Vagina (tissue), 2 donors: ENCODE measurements at regions not wholly inside any gene's neighbourhood (a gene's known extent, or its start where the extent isn't known, plus 50 kb on each side); places are given as distances from the start of the nearest gene placed in this dataset.

Source experiments
- DNase-seq, 2 donors: peaks; one replicate each; pipeline ENCODE4 v3.0.0-alpha.2; 2017; ENCODE audit errors: extremely low spot score in 2 of 2
- H3K27ac ChIP-seq: fragments of 200-600 bp; sonication (generic); one replicate; pipeline ENCODE4 v1.5.1; 2019
- H3K27me3 ChIP-seq: fragments of 200-600 bp; sonication (generic); one replicate; pipeline ENCODE4 v1.5.1; 2019
- H3K36me3 ChIP-seq, 2 donors: fragments of 200-600 bp; sonication (generic); one replicate each; pipeline ENCODE4 v1.5.1; 2017 to 2019
- H3K4me1 ChIP-seq: fragments of 200-600 bp; sonication (generic); one replicate; pipeline ENCODE4 v1.5.1; 2019
- H3K4me3 ChIP-seq, 2 donors: fragments of 200-600 bp; sonication (generic); 1 replicate in 1 of 2; 2 replicates in 1 of 2; pipeline ENCODE4 v1.5.1; 2016 to 2019
- H3K9me3 ChIP-seq: fragments of 200-600 bp; sonication (generic); one replicate; pipeline ENCODE4 v1.5.1; 2019
- CTCF ChIP-seq, 3 experiments: fragments of 450-650 bp in 2 of 3; fragments of 200-600 bp in 1 of 3; sonication (generic) in 1 of 3; IDR thresholded peaks; one replicate each; pipeline ENCODE4 v1.5.1; 2017 to 2019; ENCODE audit warnings: antibody characterized with exemption in 3 of 3, mild to moderate bottlenecking in 2 of 3, moderate library complexity in 2 of 3
- POLR2A ChIP-seq, 2 donors: fragments of 450-650 bp; IDR thresholded peaks; one replicate each; pipeline ENCODE4 v1.6.1; 2017; ENCODE audit warnings: antibody characterized with exemption in 2 of 2, mild to moderate bottlenecking in 2 of 2, moderate library complexity in 2 of 2
- POLR2AphosphoS5 ChIP-seq, 2 donors: sonication (generic); formaldehyde crosslinking; IDR thresholded peaks; one replicate each; pipeline ENCODE4 v1.9.0; 2017; ENCODE audit warnings: antibody characterized with exemption in 2 of 2, mild to moderate bottlenecking in 2 of 2, low read depth in 1 of 2; ENCODE audit not compliant: insufficient read depth in 1 of 2
- intact Hi-C: fragments of 100-400 bp; cut with DNase I; formaldehyde crosslinking; loops from one replicate; pipeline ENCODE4 v1.15.1; 2023

DNA sequence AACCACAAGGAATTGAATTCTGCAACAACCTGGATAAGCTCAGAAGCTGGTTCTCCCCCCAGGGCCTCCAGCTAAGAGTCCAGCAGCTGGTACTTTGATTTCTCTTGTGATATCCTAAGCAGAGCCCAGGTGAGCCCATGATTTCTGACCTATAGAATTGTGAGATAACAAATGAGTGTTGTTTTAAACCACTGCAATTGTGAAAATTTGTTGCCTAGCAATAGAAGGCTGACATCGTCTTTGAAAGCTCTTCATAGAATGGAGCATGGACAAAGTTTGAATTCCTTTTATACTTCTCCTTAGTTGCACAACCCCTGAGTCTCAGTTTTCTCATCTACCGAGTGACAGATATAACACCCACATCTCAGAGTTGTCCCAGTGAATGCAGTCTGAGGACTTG, 129.9 kb downstream of the TEX36 start:
- H3K27me3 ChIP-seq: no peaks in the 10 kb centered on the region
- no peak for TF ChIP-seq POLR2AphosphoS5 (IDR thresholded peaks at IDR 0.05; ENCODE audit: insufficient read depth in 1 of 2, low read depth in 1 of 2)
- TF ChIP-seq POLR2A (IDR thresholded peaks at IDR 0.05): no peak
- no peak for TF ChIP-seq CTCF (IDR thresholded peaks at IDR 0.05)
- H3K36me3 ChIP-seq: no peaks in the 10 kb centered on the region
- no peaks in the 10 kb centered on the region for H3K9me3 ChIP-seq
- H3K27ac ChIP-seq: no peak overlapping the region
- no peak overlapping the region for H3K4me3 ChIP-seq
- H3K4me1 ChIP-seq: no peaks in the 10 kb centered on the region
- intact Hi-C loops: no loop called here
- no peak for DNase-seq

DNA sequence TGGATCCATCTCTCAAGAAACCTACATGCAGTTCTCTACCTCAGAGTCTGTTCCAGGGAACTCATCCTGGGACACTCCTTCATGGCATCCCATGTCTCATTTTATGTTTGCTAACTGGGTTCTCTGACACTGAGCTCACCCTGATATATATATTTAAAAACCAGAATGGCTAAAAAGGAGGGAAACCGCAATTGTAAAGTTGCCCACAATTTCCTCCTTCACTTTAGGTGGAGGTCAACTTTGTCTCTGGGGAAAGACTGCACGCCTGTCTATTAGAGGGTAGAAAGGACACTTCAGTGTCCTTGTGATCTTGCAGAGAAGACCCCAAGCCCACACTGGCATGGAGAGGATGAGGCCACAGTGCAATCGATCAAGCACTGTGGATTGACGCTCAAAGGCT, 131.7 kb downstream of the TEX36 start:
- Histone ChIP-seq H3K36me3 (no peaks in the 10 kb centered on the region), H3K27ac (no peak overlapping the region), H3K27me3 (no peaks in the 10 kb centered on the region), H3K9me3 (no peaks in the 10 kb centered on the region), H3K4me3 (no peak overlapping the region), H3K4me1 (no peaks in the 10 kb centered on the region)
- TF ChIP-seq CTCF (IDR thresholded peaks at IDR 0.05): no peak
- TF ChIP-seq POLR2A (IDR thresholded peaks at IDR 0.05): no peak
- no peak for TF ChIP-seq POLR2AphosphoS5 (IDR thresholded peaks at IDR 0.05; ENCODE audit: insufficient read depth in 1 of 2, low read depth in 1 of 2)
- no peak for DNase-seq
- intact Hi-C loops: no loop called here

DNA sequence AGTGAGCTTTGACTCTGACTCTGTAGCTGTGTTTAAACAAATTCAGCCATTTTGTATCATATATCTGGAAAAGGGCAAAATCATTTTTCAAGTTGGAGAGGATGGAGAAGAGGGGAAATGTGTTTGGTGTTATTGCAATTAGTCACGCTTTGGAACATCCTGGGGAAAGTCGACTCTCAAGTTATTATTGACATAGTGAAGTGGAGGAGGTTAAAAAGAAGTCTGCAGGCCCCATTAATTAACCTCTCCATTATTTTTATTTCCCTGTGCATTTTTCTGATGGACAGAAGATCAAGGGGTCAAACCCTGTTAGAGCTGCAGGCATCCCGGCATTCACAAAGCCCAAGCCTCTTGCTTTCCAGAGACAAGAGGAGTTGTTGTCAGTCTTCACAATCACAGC, 132.6 kb downstream of the TEX36 start:
- H3K27ac ChIP-seq: no peak overlapping the region
- H3K4me3 ChIP-seq: no peak overlapping the region
- no peak for DNase-seq
- H3K4me1 ChIP-seq: no peaks in the 10 kb centered on the region
- no peaks in the 10 kb centered on the region for H3K9me3 ChIP-seq
- TF ChIP-seq POLR2A (IDR thresholded peaks at IDR 0.05): no peak
- TF ChIP-seq POLR2AphosphoS5 (IDR thresholded peaks at IDR 0.05; ENCODE audit: insufficient read depth in 1 of 2, low read depth in 1 of 2): no peak
- no peak for TF ChIP-seq CTCF (IDR thresholded peaks at IDR 0.05)
- intact Hi-C loops: no loop called here
- H3K27me3 ChIP-seq: no peaks in the 10 kb centered on the region
- H3K36me3 ChIP-seq: no peaks in the 10 kb centered on the region

GRCh38 chr10:125549653-125550052, 133.3 kb downstream of the TEX36 start:
- intact Hi-C loops: no loop called here
- no peaks in the 10 kb centered on the region for H3K4me1 ChIP-seq
- H3K27ac ChIP-seq: no peak overlapping the region
- H3K36me3 ChIP-seq: no peaks in the 10 kb centered on the region
- no peaks in the 10 kb centered on the region for H3K9me3 ChIP-seq
- no peak for DNase-seq
- no peaks in the 10 kb centered on the region for H3K27me3 ChIP-seq
- TF ChIP-seq CTCF (IDR thresholded peaks at IDR 0.05) (no peak), POLR2AphosphoS5 (IDR thresholded peaks at IDR 0.05; ENCODE audit: insufficient read depth in 1 of 2, low read depth in 1 of 2) (no peak), POLR2A (IDR thresholded peaks at IDR 0.05) (no peak)
- no peak overlapping the region for H3K4me3 ChIP-seq

GRCh38 chr10:125548878-125549277, 134.1 kb downstream of the TEX36 start:
- no peaks in the 10 kb centered on the region for H3K9me3 ChIP-seq
- intact Hi-C loops: no loop called here
- no peaks in the 10 kb centered on the region for H3K36me3 ChIP-seq
- H3K27me3 ChIP-seq: no peaks in the 10 kb centered on the region
- H3K4me3 ChIP-seq: no peak overlapping the region
- no peak for DNase-seq
- H3K4me1 ChIP-seq: no peaks in the 10 kb centered on the region
- TF ChIP-seq CTCF (IDR thresholded peaks at IDR 0.05): no peak
- no peak for TF ChIP-seq POLR2A (IDR thresholded peaks at IDR 0.05)
- TF ChIP-seq POLR2AphosphoS5 (IDR thresholded peaks at IDR 0.05; ENCODE audit: insufficient read depth in 1 of 2, low read depth in 1 of 2): no peak
- no peak overlapping the region for H3K27ac ChIP-seq
